ENCODE measurements at regions not wholly inside any gene's neighbourhood (a gene's known extent, or its start where the extent isn't known, plus 50 kb on each side); places are given as distances from the start of the nearest gene placed in this dataset.

- TF ChIP-seq POLR2A (IDR thresholded peaks at IDR 0.05) (no peak), CTCF (IDR thresholded peaks at IDR 0.05 in 4 of 5, conservative IDR thresholded peaks at IDR 0.05 in 1 of 5) (no peak)
- intact Hi-C loops (cut with DNase I; ENCODE audit: low total_unique reads) (no loop called here), in situ Hi-C loops (cut with MboI; ENCODE audit: low sequenced_read_pairs in 4 of 4) (no loop called here)
- H3K4me3 ChIP-seq: no peak overlapping the region
- no peaks in the 10 kb centered on the region for H3K9me3 ChIP-seq
- ATAC-seq (no peak), DNase-seq (no peak)
- no peaks in the 10 kb centered on the region for H3K4me1 ChIP-seq
- H3K27me3 ChIP-seq: no peaks in the 10 kb centered on the region
- no peaks in the 10 kb centered on the region for H3K36me3 ChIP-seq
- no peak overlapping the region for H3K27ac ChIP-seq
These were observed 725.2 kb upstream of the SLITRK1 start for GRCh38 chr13:84607261-84608013.

GRCh38 chr13:84606616-84607015, 724.3 kb upstream of the SLITRK1 start:
- no peak for TF ChIP-seq POLR2A (IDR thresholded peaks at IDR 0.05)
- TF ChIP-seq CTCF (IDR thresholded peaks at IDR 0.05 in 4 of 5, conservative IDR thresholded peaks at IDR 0.05 in 1 of 5): no peak
- ATAC-seq: no peak
- H3K4me3 ChIP-seq: no peak overlapping the region
- H3K27me3 ChIP-seq: no peaks in the 10 kb centered on the region
- in situ Hi-C loops (cut with MboI; ENCODE audit: low sequenced_read_pairs in 4 of 4): no loop called here
- H3K27ac ChIP-seq: no peak overlapping the region
- H3K9me3 ChIP-seq: no peaks in the 10 kb centered on the region
- intact Hi-C loops (cut with DNase I; ENCODE audit: low total_unique reads): no loop called here
- DNase-seq: no peak
- H3K36me3 ChIP-seq: no peaks in the 10 kb centered on the region
- no peaks in the 10 kb centered on the region for H3K4me1 ChIP-seq

GRCh38 chr13:84605927-84606326, 723.7 kb upstream of the SLITRK1 start:
- intact Hi-C loops (cut with DNase I; ENCODE audit: low total_unique reads): no loop called here
- Histone ChIP-seq H3K9me3 (no peaks in the 10 kb centered on the region), H3K27ac (no peak overlapping the region), H3K4me3 (no peak overlapping the region), H3K27me3 (no peaks in the 10 kb centered on the region), H3K36me3 (no peaks in the 10 kb centered on the region), H3K4me1 (no peaks in the 10 kb centered on the region)
- ATAC-seq (no peak), DNase-seq (no peak)
- TF ChIP-seq POLR2A (IDR thresholded peaks at IDR 0.05): no peak
- TF ChIP-seq CTCF (IDR thresholded peaks at IDR 0.05 in 4 of 5, conservative IDR thresholded peaks at IDR 0.05 in 1 of 5): no peak
- in situ Hi-C loops (cut with MboI; ENCODE audit: low sequenced_read_pairs in 4 of 4): no loop called here

GRCh38 chr13:84591444-84591843, 709.2 kb upstream of the SLITRK1 start:
- H3K9me3 ChIP-seq: no peaks in the 10 kb centered on the region
- DNase-seq (no peak), ATAC-seq (no peak)
- in situ Hi-C loops (cut with MboI; ENCODE audit: low sequenced_read_pairs in 4 of 4) (no loop called here), intact Hi-C loops (cut with DNase I; ENCODE audit: low total_unique reads) (no loop called here)
- H3K27ac ChIP-seq: no peak overlapping the region
- no peaks in the 10 kb centered on the region for H3K36me3 ChIP-seq
- TF ChIP-seq CTCF (IDR thresholded peaks at IDR 0.05 in 4 of 5, conservative IDR thresholded peaks at IDR 0.05 in 1 of 5): no peak
- no peak for TF ChIP-seq POLR2A (IDR thresholded peaks at IDR 0.05)
- no peaks in the 10 kb centered on the region for H3K4me1 ChIP-seq
- H3K4me3 ChIP-seq: no peak overlapping the region
- H3K27me3 ChIP-seq: no peaks in the 10 kb centered on the region

GRCh38 chr13:84590663-84591062, 708.4 kb upstream of the SLITRK1 start:
- in situ Hi-C loops (cut with MboI; ENCODE audit: low sequenced_read_pairs in 4 of 4): no loop called here

More at GRCh38 chr13:84590663-84591062, 708.4 kb upstream of the SLITRK1 start:
- intact Hi-C loops (cut with DNase I; ENCODE audit: low total_unique reads): no loop called here
- no peak overlapping the region for H3K27ac ChIP-seq
- no peaks in the 10 kb centered on the region for H3K36me3 ChIP-seq
- ATAC-seq: no peak
- no peaks in the 10 kb centered on the region for H3K4me1 ChIP-seq
- TF ChIP-seq CTCF (IDR thresholded peaks at IDR 0.05 in 4 of 5, conservative IDR thresholded peaks at IDR 0.05 in 1 of 5): no peak
- TF ChIP-seq POLR2A (IDR thresholded peaks at IDR 0.05): no peak
- H3K4me3 ChIP-seq: no peak overlapping the region
- DNase-seq: no peak
- no peaks in the 10 kb centered on the region for H3K27me3 ChIP-seq
- no peaks in the 10 kb centered on the region for H3K9me3 ChIP-seq
